ENCODE measurements at regions not wholly inside any gene's neighbourhood (a gene's known extent, or its start where the extent isn't known, plus 50 kb on each side); places are given as distances from the start of the nearest gene placed in this dataset.

DNA sequence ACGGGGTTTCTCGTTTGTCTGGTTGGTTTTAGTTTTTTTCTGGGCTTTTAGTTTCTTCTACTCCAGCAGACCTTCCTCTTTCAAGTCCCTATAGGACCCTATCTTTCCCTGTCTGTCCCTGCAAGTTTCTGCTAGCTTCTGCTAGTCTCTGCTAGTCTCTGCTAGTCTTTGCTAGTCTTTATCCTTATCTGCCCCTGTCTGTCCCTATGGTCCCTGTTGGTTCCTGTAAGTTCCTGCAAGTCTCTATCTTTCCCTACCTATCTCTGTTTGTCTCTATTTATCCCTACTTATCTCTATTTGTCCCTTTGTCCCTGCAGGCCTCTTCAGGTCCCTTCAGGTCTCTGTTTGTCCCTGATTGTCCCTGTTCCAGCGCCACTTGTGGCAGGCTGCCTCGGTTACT is 81.5 kb upstream of the PLEKHG7 start:
- no peaks in the 10 kb centered on the region for H3K36me3 ChIP-seq
- no peak for DNase-seq
- H3K4me3 ChIP-seq = no peak overlapping the region
- H3K9me3 ChIP-seq = no peaks in the 10 kb centered on the region
- no peaks in the 10 kb centered on the region for H3K27me3 ChIP-seq

DNA sequence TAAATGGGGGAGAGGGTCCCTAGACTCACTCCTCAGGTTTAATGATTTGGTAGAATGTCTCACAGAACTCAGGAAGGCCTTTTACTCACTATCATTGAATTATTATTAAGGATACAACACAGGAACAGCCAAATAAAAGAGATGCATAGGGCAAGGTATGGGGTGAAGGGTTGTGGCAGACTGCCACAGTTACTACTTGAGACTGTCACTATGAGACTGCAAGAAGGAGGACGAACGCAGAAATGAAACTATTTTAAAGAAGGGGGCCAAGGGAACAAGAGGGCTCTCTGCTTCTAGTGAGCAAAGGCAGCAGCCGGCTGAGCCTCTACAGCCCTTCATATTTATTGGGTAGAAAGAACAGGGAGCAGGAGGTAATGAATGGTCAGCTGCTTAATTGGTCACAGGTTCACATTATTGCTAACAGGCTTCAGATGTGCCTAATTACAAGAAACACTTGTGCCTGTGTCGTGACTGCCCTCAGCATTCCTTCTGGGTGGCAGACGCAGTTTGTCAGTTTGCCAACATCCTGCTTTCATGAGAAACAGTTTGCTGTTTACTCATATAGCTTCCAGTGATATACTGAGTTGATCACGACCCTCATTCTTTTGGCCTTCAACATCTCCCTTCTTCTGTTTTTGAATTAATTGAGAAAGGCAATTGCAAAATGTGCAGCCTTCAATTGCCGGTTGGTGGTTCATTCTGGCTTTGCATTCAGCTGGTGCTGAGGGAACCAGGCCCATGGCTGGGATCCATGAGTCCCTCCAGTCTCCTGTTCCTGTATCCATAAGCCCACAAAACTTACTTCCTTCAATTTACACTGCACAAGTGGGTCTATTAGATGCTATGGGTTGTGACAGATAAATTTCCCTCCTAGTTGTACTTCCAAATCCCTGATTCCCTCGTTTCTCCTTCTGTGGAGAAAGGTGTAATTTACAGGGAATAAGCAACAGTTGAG is 82.8 kb upstream of the PLEKHG7 start:
- Histone ChIP-seq H3K9me3 (no peaks in the 10 kb centered on the region), H3K36me3 (no peaks in the 10 kb centered on the region), H3K4me3 (no peak overlapping the region), H3K27me3 (no peaks in the 10 kb centered on the region)
- DNase-seq = no peak

DNA sequence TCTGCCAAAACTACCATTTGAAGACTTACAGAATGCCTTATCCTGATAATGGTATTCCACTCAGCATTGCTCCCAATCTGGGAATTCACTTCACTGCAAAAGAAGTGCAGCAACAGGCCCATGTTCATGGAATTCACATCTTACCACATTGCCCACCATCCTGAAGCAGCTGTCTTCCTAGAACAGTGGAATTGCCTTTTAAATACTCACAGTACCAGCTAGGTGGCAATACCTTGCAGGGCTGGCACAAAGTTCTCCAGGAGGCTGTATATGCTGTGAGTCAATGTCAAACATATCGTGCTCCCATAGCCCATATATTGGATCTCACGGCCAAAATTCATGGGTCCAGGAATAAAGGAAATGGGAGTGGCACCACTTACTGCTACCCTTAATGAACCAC is 83.8 kb upstream of the PLEKHG7 start:
- no peaks in the 10 kb centered on the region for H3K36me3 ChIP-seq
- no peak overlapping the region for H3K4me3 ChIP-seq
- no peaks in the 10 kb centered on the region for H3K9me3 ChIP-seq
- DNase-seq = no peak
- H3K27me3 ChIP-seq = no peaks in the 10 kb centered on the region

DNA sequence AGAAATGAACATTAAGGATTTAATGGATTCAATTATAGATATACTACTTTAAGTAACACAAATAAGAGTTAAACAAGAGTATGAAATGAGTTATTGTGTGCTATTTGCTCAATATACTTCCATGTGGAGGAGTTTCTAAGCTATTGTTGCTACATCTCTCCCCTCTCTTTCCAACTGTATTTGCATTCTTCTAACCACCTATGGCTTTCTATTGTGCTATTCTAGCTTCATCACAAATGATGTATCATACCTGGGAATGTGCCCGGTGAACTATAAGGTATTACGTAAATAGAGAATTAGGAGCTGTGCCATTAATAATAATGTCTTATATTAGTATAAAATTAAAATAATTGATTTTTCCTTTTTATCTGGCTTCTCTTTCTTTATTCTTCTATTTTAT is 87.1 kb upstream of the PLEKHG7 start:
- Histone ChIP-seq H3K36me3 (no peaks in the 10 kb centered on the region), H3K4me3 (no peak overlapping the region), H3K27me3 (no peaks in the 10 kb centered on the region), H3K9me3 (no peaks in the 10 kb centered on the region)
- no peak for DNase-seq

DNA sequence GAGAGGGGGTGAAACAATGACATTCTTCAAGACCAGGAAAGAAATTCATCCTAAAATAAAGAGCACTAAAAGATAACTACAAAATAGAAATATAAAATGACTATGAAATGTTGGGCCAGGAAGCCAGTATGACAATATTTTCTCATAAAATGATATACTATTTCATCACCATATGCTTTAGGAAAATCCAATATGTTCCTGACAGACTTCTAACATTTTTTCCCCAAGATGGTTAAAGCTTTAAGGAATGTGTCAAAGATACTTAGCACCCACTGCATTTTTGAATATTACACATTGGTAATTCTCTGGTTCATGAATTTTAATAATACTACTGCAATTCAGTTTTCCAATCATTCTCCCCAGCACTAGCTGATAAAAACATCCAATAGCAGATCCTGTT is 87.7 kb upstream of the PLEKHG7 start:
- Histone ChIP-seq H3K36me3 (no peaks in the 10 kb centered on the region), H3K4me3 (no peak overlapping the region), H3K9me3 (no peaks in the 10 kb centered on the region), H3K27me3 (no peaks in the 10 kb centered on the region)
- no peak for DNase-seq

DNA sequence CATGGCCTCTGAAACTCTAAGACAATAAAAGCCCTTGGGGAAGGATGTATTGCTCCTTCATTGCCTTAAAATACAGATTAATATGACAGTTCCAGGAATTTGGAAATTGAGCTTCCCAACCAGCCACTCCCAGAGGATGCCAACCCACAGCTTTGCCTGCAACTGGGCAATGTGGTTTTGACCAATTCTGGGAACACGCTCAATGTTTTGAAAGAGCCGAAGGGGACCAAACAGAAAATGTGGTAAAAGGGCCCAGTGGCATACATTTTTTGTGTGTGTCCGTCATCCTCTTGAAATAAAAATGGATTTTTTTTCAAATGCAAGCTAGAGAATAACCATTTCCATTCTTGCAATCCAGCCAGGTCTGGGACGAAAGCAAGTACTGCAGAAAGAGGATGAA is 88.3 kb upstream of the PLEKHG7 start:
- Histone ChIP-seq H3K36me3 (no peaks in the 10 kb centered on the region), H3K27me3 (no peaks in the 10 kb centered on the region), H3K4me3 (no peak overlapping the region), H3K9me3 (no peaks in the 10 kb centered on the region)
- DNase-seq = no peak

DNA sequence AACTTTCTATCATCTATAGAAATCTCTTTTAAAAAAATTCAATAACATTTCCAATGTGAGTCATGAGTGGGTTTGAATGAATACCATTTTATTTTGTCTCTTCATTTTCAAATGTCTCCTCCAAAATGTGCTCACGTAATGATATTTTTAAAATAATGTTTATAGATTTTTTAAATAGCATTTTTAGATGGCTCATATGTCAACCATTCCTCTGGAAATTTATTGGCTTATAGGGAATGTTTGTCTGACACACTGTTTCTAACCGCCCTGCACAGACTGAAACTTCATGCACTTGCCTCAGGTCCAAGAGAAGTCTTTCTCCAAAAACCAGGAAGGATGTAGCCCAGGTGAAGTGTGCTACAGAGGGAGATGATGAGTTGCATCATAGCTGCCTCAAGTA is 88.8 kb upstream of the PLEKHG7 start:
- no peaks in the 10 kb centered on the region for H3K27me3 ChIP-seq
- H3K36me3 ChIP-seq = no peaks in the 10 kb centered on the region
- no peaks in the 10 kb centered on the region for H3K9me3 ChIP-seq
- DNase-seq = no peak
- H3K4me3 ChIP-seq = no peak overlapping the region

DNA sequence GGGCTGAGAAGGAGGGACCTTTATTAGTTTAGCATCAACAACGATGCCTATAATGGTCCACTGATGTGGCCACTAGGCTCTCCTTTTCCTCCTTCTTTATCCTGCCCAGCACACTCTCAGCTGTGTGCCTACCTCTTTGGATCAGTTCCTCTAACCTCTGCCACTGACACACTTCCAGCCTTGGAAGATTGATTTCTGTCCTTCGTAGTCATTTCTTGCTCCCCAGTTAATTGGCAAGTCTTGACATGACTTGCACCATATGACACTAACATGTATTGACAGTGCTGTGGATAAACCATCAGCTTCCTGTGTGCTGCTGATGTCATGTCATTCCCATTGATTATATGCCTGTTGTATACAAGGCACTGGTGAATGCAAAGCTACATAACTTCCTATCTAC is 90.2 kb upstream of the PLEKHG7 start:
- Histone ChIP-seq H3K36me3 (no peaks in the 10 kb centered on the region), H3K27me3 (no peaks in the 10 kb centered on the region), H3K9me3 (no peaks in the 10 kb centered on the region), H3K4me3 (no peak overlapping the region)
- DNase-seq = no peak

DNA sequence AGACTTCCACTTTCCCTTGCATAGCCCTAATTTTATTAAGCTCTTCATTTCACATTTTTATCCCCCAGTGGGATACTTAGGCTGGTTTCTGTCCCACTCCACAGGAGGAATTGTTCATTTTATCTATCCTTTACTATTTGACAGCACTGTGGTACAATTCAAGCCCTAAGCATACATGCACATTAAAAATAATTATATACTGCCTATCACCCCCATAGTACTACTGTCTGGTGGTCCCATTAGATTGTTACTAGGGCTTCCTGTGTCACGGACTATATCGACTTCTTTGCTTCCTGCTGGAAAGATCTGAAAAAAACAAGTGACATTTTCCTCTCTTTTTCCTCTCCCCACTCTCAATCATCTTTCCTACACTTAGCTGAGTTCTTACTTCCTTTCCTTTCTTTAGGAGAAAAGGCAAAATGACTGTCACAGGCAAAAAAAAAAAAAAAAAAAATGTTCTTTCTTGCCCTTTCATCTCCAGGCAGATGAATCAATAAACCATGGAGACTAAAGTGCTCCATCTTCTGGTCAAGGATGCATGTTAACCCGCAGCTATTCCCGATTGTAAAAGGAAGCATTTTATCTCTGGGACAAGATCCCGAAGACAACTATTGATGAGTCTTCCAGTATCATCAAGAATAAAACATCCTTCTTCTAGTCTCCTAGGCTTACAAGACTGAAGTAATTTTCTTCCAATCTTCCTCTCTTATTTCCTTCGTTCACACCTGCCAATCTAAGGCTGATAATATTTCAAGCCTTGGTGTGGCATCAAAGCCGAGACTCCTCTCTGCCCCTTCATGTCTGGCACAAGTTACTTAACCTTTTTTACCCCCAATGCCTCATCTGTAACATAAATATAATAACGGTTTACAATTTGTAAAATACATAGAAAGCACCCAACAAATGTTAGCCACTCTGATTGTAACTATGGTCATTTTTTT is 94.4 kb upstream of the PLEKHG7 start:
- H3K9me3 ChIP-seq = no peaks in the 10 kb centered on the region
- no peak overlapping the region for H3K4me3 ChIP-seq
- H3K36me3 ChIP-seq = no peaks in the 10 kb centered on the region
- H3K27me3 ChIP-seq = no peaks in the 10 kb centered on the region
- no peak for DNase-seq

DNA sequence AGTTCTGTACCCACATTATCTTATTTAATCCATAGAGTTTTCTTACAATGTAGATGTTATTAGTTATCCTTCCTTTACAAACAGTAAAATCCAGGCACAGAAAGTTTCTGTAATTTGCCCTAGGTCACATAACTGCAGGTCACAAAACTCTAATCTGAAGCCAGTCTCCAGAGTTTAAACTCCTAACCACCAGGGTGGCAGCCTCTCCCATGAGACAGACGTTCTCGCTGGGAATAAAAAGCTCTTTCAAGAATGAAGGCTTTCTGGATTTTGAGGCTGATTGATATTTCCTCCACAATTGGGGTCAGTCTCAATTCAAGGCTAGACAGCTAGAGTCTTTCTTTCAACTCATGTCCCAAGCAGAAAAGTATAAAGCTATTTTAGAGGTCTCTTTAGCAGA is 95.8 kb upstream of the PLEKHG7 start:
- H3K4me3 ChIP-seq = no peak overlapping the region
- no peaks in the 10 kb centered on the region for H3K36me3 ChIP-seq
- DNase-seq = no peak
- H3K9me3 ChIP-seq = no peaks in the 10 kb centered on the region
- no peaks in the 10 kb centered on the region for H3K27me3 ChIP-seq

DNA sequence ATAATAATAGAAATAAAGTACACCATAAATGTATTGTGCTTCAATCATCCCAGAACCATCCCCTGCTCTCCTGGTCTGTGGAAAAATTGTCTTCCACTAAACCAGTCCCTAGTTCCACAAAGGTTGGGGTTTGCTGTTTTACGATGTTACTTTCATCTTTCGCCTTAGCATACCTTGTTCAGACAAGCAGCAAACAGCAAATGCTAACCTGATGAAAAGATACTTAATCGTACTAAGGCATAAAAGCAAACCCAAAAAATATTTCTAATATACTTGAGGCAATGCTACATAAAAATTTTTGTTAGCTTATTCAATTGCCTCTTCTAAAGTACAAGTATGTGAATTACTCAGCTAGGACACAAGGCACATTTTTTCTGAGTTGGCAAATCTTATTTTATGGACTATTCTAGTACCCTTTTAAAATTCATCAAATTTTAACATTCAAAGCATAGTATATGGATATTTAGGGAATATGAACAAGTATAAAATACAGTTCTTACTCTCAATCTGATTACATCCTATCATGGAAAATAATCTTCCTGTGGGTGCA is 97.1 kb upstream of the PLEKHG7 start:
- no peak for DNase-seq
- no peak overlapping the region for H3K4me3 ChIP-seq

DNA sequence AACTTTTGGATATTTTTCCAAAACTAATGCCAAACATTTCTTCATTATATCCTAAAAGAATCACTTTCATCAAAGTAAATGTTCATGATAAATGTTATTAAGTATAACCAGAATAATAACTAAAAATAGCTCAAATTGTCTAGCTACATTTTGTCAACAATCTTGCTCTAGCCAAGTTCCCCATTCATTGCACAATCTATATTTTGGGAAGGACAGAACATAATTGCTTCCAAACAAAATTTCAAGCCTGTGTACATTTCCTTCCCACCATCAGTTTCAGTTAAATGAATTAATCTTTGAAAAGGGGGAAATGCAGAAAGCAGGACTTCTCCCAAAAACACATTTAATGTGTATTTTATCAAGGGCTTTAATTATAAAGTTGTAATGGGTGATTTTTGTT is 98.0 kb upstream of the PLEKHG7 start:
- Histone ChIP-seq H3K4me3 (no peak overlapping the region), H3K27me3 (no peaks in the 10 kb centered on the region), H3K9me3 (peaks cover 2% of the 10 kb centered on the region), H3K36me3 (no peaks in the 10 kb centered on the region)
- DNase-seq = no peak

More for the DNA sequence above, 97.1 kb upstream of the PLEKHG7 start:
- peaks cover 2% of the 10 kb centered on the region; the same call in 1 of the 2 replicates for H3K9me3 ChIP-seq
- no peaks in the 10 kb centered on the region for H3K27me3 ChIP-seq
- no peaks in the 10 kb centered on the region for H3K36me3 ChIP-seq

DNA sequence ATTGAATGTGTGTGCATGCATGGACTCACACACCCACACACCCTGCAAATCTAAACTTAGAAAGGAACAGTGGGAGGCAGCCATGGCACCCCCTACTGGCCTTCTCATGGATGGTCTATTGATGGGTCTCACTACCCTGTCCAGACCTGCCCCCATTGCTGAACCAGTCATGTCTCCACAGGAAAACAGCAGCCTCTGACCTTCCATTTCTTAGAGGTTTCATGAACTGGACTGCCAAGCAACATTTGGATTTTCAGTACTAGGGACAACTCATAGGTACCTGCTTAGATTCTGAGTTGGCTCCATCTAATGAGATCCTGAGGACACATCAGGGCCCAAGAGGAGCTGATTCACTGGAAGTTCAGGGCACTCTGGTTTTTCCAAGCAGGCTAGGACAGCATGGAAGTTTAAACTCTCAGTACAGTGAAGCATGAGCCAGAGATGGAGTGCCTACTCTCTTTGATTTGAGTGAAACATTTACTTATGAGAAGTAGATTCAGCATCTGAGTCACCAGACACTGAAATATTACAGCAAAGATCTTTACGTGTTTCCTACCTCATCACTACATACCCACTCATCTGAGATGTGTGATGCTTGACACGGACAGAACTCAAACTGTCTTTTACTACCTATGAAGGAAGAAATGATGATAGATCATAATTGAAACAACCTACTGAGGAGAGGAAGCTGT is 98.9 kb upstream of the PLEKHG7 start:
- DNase-seq = no peak
- Histone ChIP-seq H3K4me3 (no peak overlapping the region), H3K36me3 (no peaks in the 10 kb centered on the region), H3K27me3 (no peaks in the 10 kb centered on the region), H3K9me3 (peaks cover 2% of the 10 kb centered on the region)

DNA sequence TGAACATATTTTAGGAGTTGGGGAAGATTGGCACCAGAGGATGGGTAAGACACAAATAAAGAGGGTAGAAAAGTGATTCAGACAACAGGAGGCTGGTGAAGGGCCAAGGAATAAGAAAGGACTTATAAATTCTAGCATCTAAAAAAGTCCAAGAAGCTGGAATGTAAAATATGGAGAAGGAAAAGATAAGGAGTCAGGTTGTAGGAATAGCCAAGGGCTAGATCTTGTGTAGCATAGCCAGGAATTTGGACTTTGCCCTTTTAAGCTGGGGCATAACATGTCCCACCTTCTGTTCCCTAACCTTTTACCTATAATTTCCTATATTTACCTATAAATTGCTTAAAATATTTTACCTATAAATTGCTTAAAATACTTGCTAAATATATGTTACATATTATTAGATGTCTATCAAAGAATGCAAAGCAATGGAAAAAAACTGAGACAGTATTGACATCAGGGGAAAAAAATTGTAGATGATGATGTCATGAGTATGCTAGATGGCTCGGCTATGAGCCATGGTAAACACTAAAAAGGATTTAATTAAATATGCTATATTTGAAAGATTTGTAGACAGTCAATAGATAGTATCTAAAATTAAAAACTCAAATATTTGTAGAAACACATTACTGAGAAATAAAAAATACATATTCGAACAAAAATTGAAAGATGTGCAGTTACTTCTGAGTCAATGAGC is 99.7 kb upstream of the PLEKHG7 start:
- DNase-seq = no peak
- Histone ChIP-seq H3K36me3 (no peaks in the 10 kb centered on the region), H3K9me3 (peaks cover 2% of the 10 kb centered on the region), H3K4me3 (no peak overlapping the region), H3K27me3 (no peaks in the 10 kb centered on the region)

DNA sequence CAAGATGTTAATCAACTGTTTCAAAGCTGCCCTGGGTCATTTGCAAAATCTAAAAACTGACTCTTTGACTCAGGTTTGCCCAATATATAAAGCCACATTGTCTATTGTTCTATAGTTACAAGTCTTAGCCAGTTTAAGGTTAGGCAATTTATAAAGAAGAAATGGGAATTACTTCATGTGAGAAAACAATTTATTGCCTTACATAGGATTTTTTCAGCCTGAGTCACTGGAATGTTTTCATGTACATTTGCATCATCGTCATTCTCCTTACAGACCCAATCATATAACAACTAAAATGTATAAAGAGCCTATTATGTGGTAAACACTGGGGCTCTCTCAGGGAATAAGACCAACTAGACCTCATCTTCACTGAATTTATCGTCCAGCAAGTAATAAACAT is 100.3 kb upstream of the PLEKHG7 start:
- Histone ChIP-seq H3K27me3 (no peaks in the 10 kb centered on the region), H3K4me3 (no peak overlapping the region), H3K9me3 (peaks cover 2% of the 10 kb centered on the region), H3K36me3 (no peaks in the 10 kb centered on the region)
- no peak for DNase-seq

DNA sequence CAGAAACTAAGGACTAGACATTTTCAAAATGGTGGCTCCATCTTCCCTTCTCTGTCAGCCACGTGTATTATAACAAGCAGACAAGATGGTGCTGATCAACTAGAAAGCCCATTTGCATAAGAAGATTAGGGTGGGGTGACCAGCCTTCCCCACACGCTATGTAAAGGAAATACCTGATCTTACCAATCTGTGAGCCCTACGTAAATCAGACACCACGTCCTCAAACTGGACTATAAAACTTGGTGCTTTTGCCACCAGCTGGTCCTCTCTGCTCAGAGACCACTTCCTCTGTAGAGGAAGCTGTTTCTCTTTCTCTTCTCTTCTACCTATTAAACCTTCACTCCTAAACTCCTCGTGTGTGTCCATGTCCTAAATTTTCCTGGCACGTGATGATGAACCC is 101.1 kb upstream of the PLEKHG7 start:
- DNase-seq = no peak
- H3K36me3 ChIP-seq = no peaks in the 10 kb centered on the region
- H3K9me3 ChIP-seq = peaks cover 2% of the 10 kb centered on the region
- no peaks in the 10 kb centered on the region for H3K27me3 ChIP-seq
- H3K4me3 ChIP-seq = no peak overlapping the region

Measured in MG63 (cell line).